SK-N-MC (cell line): ENCODE measurements at regions not wholly inside any gene's neighbourhood (a gene's known extent, or its start where the extent isn't known, plus 50 kb on each side); places are given as distances from the start of the nearest gene placed in this dataset.

Experiments used
- EZH2 ChIP-seq: fragments of 200-600 bp; sonication (generic); IDR thresholded peaks from one replicate; pipeline ENCODE4 v1.6.1; 2017; ENCODE audit warnings: antibody characterized with exemption
- FOXP2 ChIP-seq: optimal IDR thresholded peaks from 2 replicates; pipeline ENCODE3; 2011; ENCODE audit warnings: mild to moderate bottlenecking, moderate library complexity; ENCODE audit not compliant: insufficient read depth; ENCODE audit errors: extremely low read length, control extremely low read depth
- POLR2AphosphoS5 ChIP-seq: IDR thresholded peaks from 2 replicates; pipeline ENCODE4 v1.6.1; 2012; ENCODE audit warnings: mild to moderate bottlenecking, low read depth, low read length, borderline replicate concordance

- TF ChIP-seq POLR2AphosphoS5 (no peak), EZH2 (no peak), FOXP2 (no peak)
Measured at GRCh38 chr21:27248814-27249213, 281.9 kb upstream of the ADAMTS5 start.
